Body of pancreas (tissue), 4 donors: ENCODE measurements at regions not wholly inside any gene's neighbourhood (a gene's known extent, or its start where the extent isn't known, plus 50 kb on each side); places are given as distances from the start of the nearest gene placed in this dataset.

Source experiments
- ATAC-seq: fragments of 150-250 bp; one replicate; pipeline ENCODE4 v1.9.1; 2016
- DNase-seq, 4 donors: peaks; one replicate each; pipeline ENCODE4 v3.0.0-alpha.2; 2019
- H3K27ac ChIP-seq, 4 donors: fragments of 200-600 bp; sonication (generic); 1 replicate in 3 of 4; 2 replicates in 1 of 4; pipeline versions ENCODE4 v1.5.1 to v1.6.1; 2016 to 2019; ENCODE audit warnings: mild to moderate bottlenecking in 1 of 4, mixed read lengths in 1 of 4, moderate library complexity in 1 of 4
- H3K27me3 ChIP-seq, 2 donors: fragments of 200-600 bp; sonication (generic); one replicate each; pipeline ENCODE4 v1.6.0; 2016; ENCODE audit warnings: mild to moderate bottlenecking in 1 of 2
- H3K36me3 ChIP-seq, 2 donors: fragments of 200-600 bp; sonication (generic); replicated peaks in 1 of 2; 2 replicates each; pipeline ENCODE4 v1.5.1; 2016; ENCODE audit warnings: low read depth in 2 of 2; ENCODE audit not compliant: insufficient read depth in 1 of 2
- H3K4me1 ChIP-seq: fragments of 200-600 bp; sonication (generic); one replicate; pipeline ENCODE4 v1.6.0; 2016
- H3K4me3 ChIP-seq, 2 donors: fragments of 200-600 bp; sonication (generic); 1 replicate in 1 of 2; 2 replicates in 1 of 2; pipeline ENCODE4 v1.5.1; 2016 to 2019
- H3K9me3 ChIP-seq, 3 donors: fragments of 200-600 bp; sonication (generic); 1 replicate in 2 of 3; 2 replicates in 1 of 3; pipeline ENCODE4 v1.5.1; 2016
- CTCF ChIP-seq, 7 experiments: fragments of 450-650 bp in 4 of 7; fragments of 200-600 bp in 3 of 7; sonication (generic) in 3 of 7; IDR thresholded peaks; one replicate each; pipeline ENCODE4 v1.5.1; 2016 to 2019; ENCODE audit warnings: antibody characterized with exemption in 7 of 7
- POLR2A ChIP-seq, 3 donors: fragments of 450-650 bp; IDR thresholded peaks; one replicate each; pipeline ENCODE4 v1.6.1; 2016; ENCODE audit warnings: antibody characterized with exemption in 3 of 3, mild to moderate bottlenecking in 2 of 3
- WGBS, 2 donors: methylation state at CpG; one replicate each; pipeline ENCODE4 v1.1.5; 2017; 5-methylcytosine and 5-hydroxymethylcytosine counted together
- intact Hi-C: fragments of 100-400 bp; cut with DNase I; formaldehyde crosslinking; loops from one replicate; pipeline ENCODE4 v1.15.1; 2023

- H3K27ac ChIP-seq: no peak overlapping the region
- no peaks in the 10 kb centered on the region for H3K4me1 ChIP-seq
- intact Hi-C loops: no loop called here
- WGBS, 2 donors: 69 to 79% methylated on average over 4 of the region's 4 CpGs
- ATAC-seq (no peak), DNase-seq (no peak)
- H3K36me3 ChIP-seq: no peaks in the 10 kb centered on the region
- H3K27me3 ChIP-seq: no peaks in the 10 kb centered on the region
- TF ChIP-seq POLR2A (IDR thresholded peaks at IDR 0.05): no peak
- TF ChIP-seq CTCF (IDR thresholded peaks at IDR 0.05): no peak
- no peaks in the 10 kb centered on the region for H3K9me3 ChIP-seq
- H3K4me3 ChIP-seq: no peak overlapping the region
These were observed 1308.3 kb downstream of the TBC1D22A start for GRCh38 chr22:48070760-48071159.

GRCh38 chr22:48070083-48070482, 1307.6 kb downstream of the TBC1D22A start:
- no peaks in the 10 kb centered on the region for H3K9me3 ChIP-seq
- H3K36me3 ChIP-seq: no peaks in the 10 kb centered on the region
- intact Hi-C loops: no loop called here
- H3K4me3 ChIP-seq: no peak overlapping the region
- no peak for TF ChIP-seq CTCF (IDR thresholded peaks at IDR 0.05)
- no peak for TF ChIP-seq POLR2A (IDR thresholded peaks at IDR 0.05)
- 66 to 77% methylated on average over 9 of the region's 9 CpGs for WGBS, 2 donors
- no peak for ATAC-seq
- no peaks in the 10 kb centered on the region for H3K27me3 ChIP-seq
- no peak for DNase-seq
- H3K27ac ChIP-seq: no peak overlapping the region
- H3K4me1 ChIP-seq: no peaks in the 10 kb centered on the region

GRCh38 chr22:48069256-48069655, 1306.8 kb downstream of the TBC1D22A start:
- intact Hi-C loops: no loop called here
- H3K9me3 ChIP-seq: no peaks in the 10 kb centered on the region
- no peak for ATAC-seq
- H3K4me1 ChIP-seq: no peaks in the 10 kb centered on the region
- no peaks in the 10 kb centered on the region for H3K36me3 ChIP-seq
- no peak overlapping the region for H3K4me3 ChIP-seq
- TF ChIP-seq POLR2A (IDR thresholded peaks at IDR 0.05) (no peak), CTCF (IDR thresholded peaks at IDR 0.05) (no peak)
- H3K27me3 ChIP-seq: no peaks in the 10 kb centered on the region
- DNase-seq: no peak
- H3K27ac ChIP-seq: no peak overlapping the region
- 57 to 74% methylated on average over 2 of the region's 2 CpGs for WGBS, 2 donors

- no peaks in the 10 kb centered on the region for H3K27me3 ChIP-seq
- H3K4me3 ChIP-seq: no peak overlapping the region
- no peak overlapping the region for H3K27ac ChIP-seq
- TF ChIP-seq POLR2A (IDR thresholded peaks at IDR 0.05) (no peak), CTCF (IDR thresholded peaks at IDR 0.05) (no peak)
- no peaks in the 10 kb centered on the region for H3K36me3 ChIP-seq
- WGBS, 2 donors: 71 to 75% methylated on average over 18 of the region's 18 CpGs
- intact Hi-C loops: no loop called here
- DNase-seq (no peak), ATAC-seq (no peak)
- no peaks in the 10 kb centered on the region for H3K9me3 ChIP-seq
- H3K4me1 ChIP-seq: no peaks in the 10 kb centered on the region
These were observed 1306.0 kb downstream of the TBC1D22A start for GRCh38 chr22:48068323-48068885.

GRCh38 chr22:48065892-48066291, 1303.4 kb downstream of the TBC1D22A start:
- Histone ChIP-seq H3K4me1 (no peaks in the 10 kb centered on the region), H3K4me3 (no peak overlapping the region), H3K36me3 (no peaks in the 10 kb centered on the region), H3K27ac (no peak overlapping the region), H3K27me3 (no peaks in the 10 kb centered on the region), H3K9me3 (no peaks in the 10 kb centered on the region)
- intact Hi-C loops: no loop called here
- DNase-seq: peak in 1 of 4 donors; percentile 10
- ATAC-seq: no peak
- 62 to 67% methylated on average over 3 to 6 of the region's 7 CpGs for WGBS, 2 donors
- TF ChIP-seq CTCF (IDR thresholded peaks at IDR 0.05) (no peak), POLR2A (IDR thresholded peaks at IDR 0.05) (no peak)
